HepG2 (cell line): ENCODE measurements at regions not wholly inside any gene's neighbourhood (a gene's known extent, or its start where the extent isn't known, plus 50 kb on each side); places are given as distances from the start of the nearest gene placed in this dataset.

Experiments
- CHCHD3 ChIP-seq: sonication (generic); formaldehyde crosslinking; IDR thresholded peaks from 2 replicates; pipeline ENCODE4 v1.8.0; 2022; ENCODE audit warnings: mild to moderate bottlenecking, missing genetic modification reagents, moderate library complexity
- CSRNP2 ChIP-seq: sonication (generic); formaldehyde crosslinking; conservative IDR thresholded peaks from 2 replicates; pipeline ENCODE4 v1.8.0; 2022; ENCODE audit warnings: low read depth, missing genetic modification reagents
- DNMT3B ChIP-seq: conservative IDR thresholded peaks from 2 replicates; pipeline ENCODE4 v1.6.1; 2016; ENCODE audit warnings: missing biosample characterization, control low read depth
- FLYWCH1 ChIP-seq: sonication (generic); formaldehyde crosslinking; IDR thresholded peaks from 2 replicates; pipeline ENCODE4 v1.8.1; 2023; ENCODE audit warnings: mild to moderate bottlenecking, missing genetic modification reagents
- HCFC1 ChIP-seq: fragments of 150-350 bp; IDR thresholded peaks from 2 replicates; pipeline ENCODE4 v1.6.1; 2014; ENCODE audit warnings: low read depth, low read length
- HMG20B ChIP-seq: conservative IDR thresholded peaks from 2 replicates; pipeline ENCODE4 v1.6.1; 2016; ENCODE audit warnings: missing genetic modification reagents, missing compliant biosample characterization
- IRF9 ChIP-seq: sonication (generic); formaldehyde crosslinking; IDR thresholded peaks from 2 replicates; pipeline ENCODE4 v1.8.0; 2022; ENCODE audit warnings: missing genetic modification reagents, mild to moderate bottlenecking, borderline replicate concordance
- ISL2 ChIP-seq: sonication (generic); formaldehyde crosslinking; IDR thresholded peaks from 2 replicates; pipeline ENCODE4 v1.5.0; 2020; ENCODE audit warnings: missing genetic modification reagents
- NFKBIZ ChIP-seq: IDR thresholded peaks from 2 replicates; pipeline ENCODE4 v1.6.1; 2018; ENCODE audit warnings: missing genetic modification reagents, missing compliant biosample characterization
- RCOR2 ChIP-seq: IDR thresholded peaks from 2 replicates; pipeline ENCODE4 v1.6.1; 2016; ENCODE audit warnings: missing biosample characterization, missing genetic modification reagents
- RELA ChIP-seq: sonication (generic); formaldehyde crosslinking; IDR thresholded peaks from 2 replicates; pipeline ENCODE4 v1.4.0; 2020; ENCODE audit warnings: missing genetic modification reagents
- RXRA ChIP-seq: sonication (generic); formaldehyde crosslinking; IDR thresholded peaks from 2 replicates; pipeline ENCODE4 v1.5.1; 2020; ENCODE audit warnings: missing genetic modification reagents
- SKI ChIP-seq: fragments of 450-650 bp; IDR thresholded peaks from one replicate; pipeline ENCODE4 v1.6.1; 2018; ENCODE audit warnings: mild to moderate bottlenecking; ENCODE audit not compliant: partially characterized antibody
- SKIL ChIP-seq: sonication (generic); formaldehyde crosslinking; IDR thresholded peaks from 2 replicates; pipeline ENCODE4 v1.8.0; 2022; ENCODE audit warnings: missing genetic modification reagents, mild to moderate bottlenecking, moderate library complexity, borderline replicate concordance
- SPEN ChIP-seq: sonication (generic); formaldehyde crosslinking; IDR thresholded peaks from 2 replicates; pipeline ENCODE4 v1.5.1; 2020; ENCODE audit warnings: low read depth, mild to moderate bottlenecking, missing genetic modification reagents
- TBX2 ChIP-seq: sonication (generic); formaldehyde crosslinking; IDR thresholded peaks from 2 replicates; pipeline ENCODE4 v1.5.0; 2020; ENCODE audit warnings: missing genetic modification reagents, mild to moderate bottlenecking, borderline replicate concordance
- TMF1 ChIP-seq: sonication (generic); formaldehyde crosslinking; IDR thresholded peaks from 2 replicates; pipeline ENCODE4 v1.8.1; 2022; ENCODE audit warnings: low read depth, missing genetic modification reagents
- ZNF251 ChIP-seq: sonication (generic); formaldehyde crosslinking; IDR thresholded peaks from 2 replicates; pipeline ENCODE4 v1.9.0; 2021; ENCODE audit warnings: mild to moderate bottlenecking, missing genetic modification reagents
- ZNF253 ChIP-seq: sonication (generic); formaldehyde crosslinking; IDR thresholded peaks from 2 replicates; pipeline ENCODE4 v1.8.0; 2022; ENCODE audit warnings: mild to moderate bottlenecking, missing genetic modification reagents, borderline replicate concordance
- ZNF292 ChIP-seq: sonication (generic); formaldehyde crosslinking; IDR thresholded peaks from 2 replicates; pipeline ENCODE4 v1.8.1; 2022; ENCODE audit warnings: mild to moderate bottlenecking, low read depth, missing genetic modification reagents, borderline replicate concordance
- ZNF563 ChIP-seq: sonication (generic); formaldehyde crosslinking; IDR thresholded peaks from 2 replicates; pipeline ENCODE4 v1.8.0; 2022; ENCODE audit warnings: mild to moderate bottlenecking, moderate library complexity, missing genetic modification reagents
- TF ChIP-seq, protein P1 (sequence below): sonication (generic); formaldehyde crosslinking; IDR thresholded peaks from 2 replicates; pipeline ENCODE4 v1.4.0; 2020; ENCODE audit warnings: mild to moderate bottlenecking, missing genetic modification reagents

DNA sequence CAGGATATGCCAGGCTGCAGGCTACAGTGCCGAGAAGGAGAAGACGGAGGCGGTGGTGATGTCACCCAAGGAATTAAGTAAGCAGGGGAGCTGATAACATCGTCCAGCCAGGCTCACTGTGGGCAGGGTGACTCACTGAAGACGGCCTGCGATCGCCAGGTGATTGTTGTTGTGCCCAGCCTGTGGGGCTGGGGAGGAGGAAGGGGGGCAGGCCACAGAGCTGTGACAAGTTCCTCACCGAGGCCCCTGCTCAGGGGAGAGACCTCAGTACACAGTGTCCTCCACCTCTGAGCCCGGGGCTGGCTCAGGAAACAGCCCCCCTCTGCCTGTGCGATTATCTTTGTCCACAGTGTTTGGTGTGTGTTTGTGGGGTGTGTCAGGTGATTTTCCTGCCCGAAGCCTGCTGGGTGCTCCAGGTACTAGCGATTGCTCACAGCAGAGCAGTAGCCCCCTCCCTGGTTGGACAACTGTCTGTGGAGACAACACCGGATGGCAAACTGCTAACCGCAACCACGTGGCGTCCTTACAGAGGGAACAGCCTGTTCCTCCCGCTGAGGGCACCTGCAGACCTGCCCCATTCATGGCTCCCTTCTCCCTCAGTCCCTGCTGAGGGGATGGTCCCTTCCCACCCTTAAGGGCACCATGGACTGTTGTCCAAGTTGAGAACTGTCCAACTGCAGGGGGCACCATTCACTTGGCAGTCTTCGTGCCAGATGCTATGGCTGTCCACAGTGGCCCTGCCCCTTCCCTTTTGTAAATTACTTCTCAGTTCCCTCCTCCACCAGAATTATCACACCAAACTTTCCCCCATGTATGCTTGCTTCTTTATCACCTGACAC lies 95.1 kb downstream of the ZFP36L2 start (continued):
- TF ChIP-seq NFKBIZ (CRISPR knock-in tag), result 0 out of 2 replicates have a peak, but pooled peaks have one; percentile 18
- no peak for TF ChIP-seq FLYWCH1
- TF ChIP-seq TBX2 (CRISPR knock-in tag), result peak; percentile 87
- peak; percentile 58 for TF ChIP-seq SKIL
- TF ChIP-seq ZNF563 (CRISPR knock-in tag), result peak; percentile 63; the same call in 1 of the 2 replicates
- TF ChIP-seq RXRA, result no peak; the same call in none of the 2 replicates
- TF ChIP-seq TMF1 (CRISPR knock-in tag), result no peak
- no peak for TF ChIP-seq CSRNP2 (CRISPR knock-in tag)
- no peak for TF ChIP-seq RELA
- TF ChIP-seq RCOR2 (CRISPR knock-in tag), result peak; percentile 51; the same call in 1 of the 2 replicates
- TF ChIP-seq HMG20B (CRISPR knock-in tag), result peak; percentile 62; the same call in 1 of the 2 replicates
- peak; percentile 63; the same call in 1 of the 2 replicates for TF ChIP-seq ISL2 (CRISPR knock-in tag)
- TF ChIP-seq SKI, result no peak
- TF ChIP-seq CHCHD3 (CRISPR knock-in tag), result peak; percentile 23; the same call in 1 of the 2 replicates
- TF ChIP-seq IRF9, result 0 out of 2 replicates have a peak, but pooled peaks have one; percentile 32
- TF ChIP-seq ZNF251 (CRISPR knock-in tag), result no peak
- TF ChIP-seq, protein P1, sequence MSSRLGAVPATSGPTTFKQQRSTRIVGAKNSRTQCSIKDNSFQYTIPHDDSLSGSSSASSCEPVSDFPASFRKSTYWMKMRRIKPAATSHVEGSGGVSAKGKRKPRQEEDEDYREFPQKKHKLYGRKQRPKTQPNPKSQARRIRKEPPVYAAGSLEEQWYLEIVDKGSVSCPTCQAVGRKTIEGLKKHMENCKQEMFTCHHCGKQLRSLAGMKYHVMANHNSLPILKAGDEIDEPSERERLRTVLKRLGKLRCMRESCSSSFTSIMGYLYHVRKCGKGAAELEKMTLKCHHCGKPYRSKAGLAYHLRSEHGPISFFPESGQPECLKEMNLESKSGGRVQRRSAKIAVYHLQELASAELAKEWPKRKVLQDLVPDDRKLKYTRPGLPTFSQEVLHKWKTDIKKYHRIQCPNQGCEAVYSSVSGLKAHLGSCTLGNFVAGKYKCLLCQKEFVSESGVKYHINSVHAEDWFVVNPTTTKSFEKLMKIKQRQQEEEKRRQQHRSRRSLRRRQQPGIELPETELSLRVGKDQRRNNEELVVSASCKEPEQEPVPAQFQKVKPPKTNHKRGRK (CRISPR knock-in tag), result no peak
- no peak for TF ChIP-seq HCFC1
- no peak for TF ChIP-seq DNMT3B
- TF ChIP-seq SPEN (CRISPR knock-in tag), result peak; percentile 76
- no peak for TF ChIP-seq ZNF253
- TF ChIP-seq ZNF292 (CRISPR knock-in tag), result no peak; the same call in 1 of the 2 replicates
